Nephron (organoid): ENCODE measurements at regions not wholly inside any gene's neighbourhood (a gene's known extent, or its start where the extent isn't known, plus 50 kb on each side); places are given as distances from the start of the nearest gene placed in this dataset.
A peak's percentile ranks its signal among the peaks of the same experiment; 100 is the strongest.

ENCODE experiments used
- H3K27ac Mint-ChIP-seq, 3 experiments: 2 replicates each; pipeline ENCODE4 v1.8.0; 2020; ENCODE audit warnings: mixed read lengths in 3 of 3, mild to moderate bottlenecking in 2 of 3, moderate library complexity in 1 of 3
- H3K27me3 Mint-ChIP-seq: 2 replicates; pipeline ENCODE4 v1.8.0; 2021; ENCODE audit warnings: low read depth, mild to moderate bottlenecking, moderate library complexity, mixed read lengths
- H3K36me3 Mint-ChIP-seq: 2 replicates; pipeline ENCODE4 v1.8.0; 2020; ENCODE audit warnings: low read depth, mixed read lengths
- H3K4me1 Mint-ChIP-seq: 2 replicates; pipeline ENCODE4 v1.8.0; 2020; ENCODE audit warnings: mixed read lengths
- H3K4me3 Mint-ChIP-seq, 3 experiments: 2 replicates each; pipeline ENCODE4 v1.8.0; 2020; ENCODE audit warnings: mild to moderate bottlenecking in 3 of 3, mixed read lengths in 3 of 3, moderate library complexity in 2 of 3
- H3K9me3 Mint-ChIP-seq: 2 replicates; pipeline ENCODE4 v1.8.0; 2020; ENCODE audit warnings: mixed read lengths
- CTCF ChIP-seq, 3 experiments: fragments of 200-600 bp; sonication (generic); IDR thresholded peaks; one replicate each; pipeline ENCODE4 v1.5.0; 2021; ENCODE audit warnings: antibody characterized with exemption in 3 of 3; ENCODE audit not compliant: unreplicated experiment in 3 of 3

- no peak for TF ChIP-seq CTCF (IDR thresholded peaks at IDR 0.05; ENCODE audit: unreplicated experiment in 3 of 3)
- Mint-ChIP-seq H3K9me3 (no peaks in the 10 kb centered on the region), H3K27ac (no peak overlapping the region), H3K4me1 (peaks cover 67% of the 10 kb centered on the region), H3K4me3 (no peak overlapping the region), H3K36me3 (no peaks in the 10 kb centered on the region), H3K27me3 (peaks cover 4% of the 10 kb centered on the region)
These were observed 169.2 kb upstream of the HMHB1 start for GRCh38 chr5:143642791-143643190.

DNA sequence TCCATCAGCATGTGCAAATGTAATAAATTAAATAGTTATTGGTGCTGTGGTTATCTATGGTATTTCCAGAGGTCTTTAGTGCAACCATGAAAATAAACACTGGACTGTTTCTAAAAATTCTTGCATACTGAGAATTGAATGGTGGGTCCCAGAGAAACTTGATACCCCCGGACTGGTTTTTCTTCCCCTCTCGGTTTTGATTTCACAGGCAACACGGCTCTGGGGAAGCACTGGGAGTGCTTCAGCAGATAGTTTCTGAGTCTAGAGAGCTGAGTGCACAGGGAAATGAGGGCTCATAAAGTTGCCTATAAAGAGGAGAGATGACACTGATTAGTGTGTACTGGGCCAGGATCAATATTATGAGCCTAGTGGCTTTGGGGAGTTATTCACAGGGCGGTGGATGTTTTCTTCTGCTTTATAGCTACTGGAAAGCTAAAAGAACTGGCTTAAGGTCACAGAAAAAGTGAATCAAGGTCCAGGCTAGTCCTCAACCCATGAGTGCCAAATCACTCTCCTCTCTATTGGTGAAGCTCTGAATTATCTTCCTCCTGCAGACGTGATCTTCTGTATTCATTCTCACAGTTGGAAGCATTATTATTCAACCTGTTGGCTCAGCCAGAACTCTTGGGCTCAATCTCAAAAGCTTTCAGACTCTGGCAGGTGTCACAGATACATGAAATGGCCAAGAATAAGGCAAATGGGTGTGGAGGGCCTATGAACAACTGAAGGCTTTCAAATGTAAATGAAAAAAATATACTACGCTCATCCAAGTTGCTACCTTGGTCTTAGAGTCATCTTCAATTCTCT is 170.2 kb upstream of the HMHB1 start:
- H3K9me3 Mint-ChIP-seq: no peaks in the 10 kb centered on the region

GRCh38 chr5:143638654-143639053 is 173.3 kb upstream of the HMHB1 start:
- Mint-ChIP-seq H3K9me3 (no peaks in the 10 kb centered on the region), H3K27ac (no peak overlapping the region), H3K4me1 (peaks cover 60% of the 10 kb centered on the region), H3K27me3 (no peaks in the 10 kb centered on the region), H3K4me3 (no peak overlapping the region), H3K36me3 (no peaks in the 10 kb centered on the region)
- no peak for TF ChIP-seq CTCF (IDR thresholded peaks at IDR 0.05; ENCODE audit: unreplicated experiment in 3 of 3)

More for the DNA sequence above, 170.2 kb upstream of the HMHB1 start:
- Mint-ChIP-seq H3K4me1 (peaks cover 69% of the 10 kb centered on the region), H3K27me3 (no peaks in the 10 kb centered on the region), H3K27ac (peak overlapping the region; percentile 10 to 34 (median 18)), H3K36me3 (no peaks in the 10 kb centered on the region), H3K4me3 (peak overlapping the region in 1 of 3 experiments; percentile 1)
- TF ChIP-seq CTCF (IDR thresholded peaks at IDR 0.05; ENCODE audit: unreplicated experiment in 3 of 3): no peak

DNA sequence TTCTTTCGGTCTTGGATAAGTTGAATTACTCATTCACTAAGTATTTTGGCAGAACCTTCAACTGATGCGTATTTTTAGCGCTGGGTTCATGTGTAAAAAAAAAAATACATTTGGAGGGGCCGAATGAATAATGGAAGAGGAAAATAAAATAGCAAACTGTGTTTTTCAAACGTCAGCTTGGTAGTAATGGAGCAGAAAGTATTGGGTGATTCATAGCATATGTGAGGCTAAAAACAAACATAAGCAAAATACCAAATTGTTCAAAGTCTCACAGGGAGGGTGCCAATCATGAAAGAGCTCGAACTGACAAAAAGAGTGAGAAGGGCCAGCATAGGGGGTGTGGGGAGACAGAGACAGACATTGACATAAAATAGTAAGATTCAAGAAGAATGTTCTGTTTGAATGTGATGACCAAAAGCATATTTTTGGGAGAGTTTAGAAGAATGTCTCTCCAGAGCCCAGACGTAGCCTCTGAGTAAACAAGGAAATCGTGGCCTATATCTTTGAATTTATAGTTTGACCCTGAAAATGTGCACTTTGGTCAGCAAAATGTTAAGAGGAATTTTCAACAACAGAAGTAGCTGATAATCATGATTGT is 174.9 kb upstream of the HMHB1 start:
- Mint-ChIP-seq H3K4me1 (peaks cover 50% of the 10 kb centered on the region), H3K36me3 (no peaks in the 10 kb centered on the region), H3K27me3 (no peaks in the 10 kb centered on the region), H3K4me3 (peak overlapping the region in 1 of 3 experiments; percentile 8), H3K9me3 (no peaks in the 10 kb centered on the region), H3K27ac (peak overlapping the region; percentile 64 to 83 (median 67))
- no peak for TF ChIP-seq CTCF (IDR thresholded peaks at IDR 0.05; ENCODE audit: unreplicated experiment in 3 of 3)

DNA sequence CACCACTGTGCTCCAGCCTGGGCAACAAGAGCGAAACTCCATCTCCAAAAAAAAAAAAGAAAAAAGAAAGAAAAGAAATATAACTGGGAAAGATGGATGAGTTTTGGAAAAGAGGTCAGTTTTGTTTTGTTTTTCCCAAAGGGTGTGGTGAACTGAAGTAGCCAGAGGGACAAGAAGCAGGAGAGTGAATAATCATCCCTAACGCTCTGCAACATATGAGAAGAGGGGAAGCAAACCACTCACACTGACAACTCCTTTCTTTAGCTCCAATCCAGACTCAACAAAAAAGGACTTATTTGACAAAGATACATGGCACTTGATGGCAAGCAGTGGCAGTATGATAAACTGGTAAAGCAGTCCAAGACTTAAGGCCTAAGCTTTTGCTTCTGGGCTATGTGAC is 176.1 kb upstream of the HMHB1 start:
- peaks cover 38% of the 10 kb centered on the region for H3K4me1 Mint-ChIP-seq
- TF ChIP-seq CTCF (IDR thresholded peaks at IDR 0.05; ENCODE audit: unreplicated experiment in 3 of 3): no peak
- H3K27ac Mint-ChIP-seq: peak overlapping the region in 1 of 3 experiments; percentile 32
- no peaks in the 10 kb centered on the region for H3K36me3 Mint-ChIP-seq
- H3K27me3 Mint-ChIP-seq: no peaks in the 10 kb centered on the region
- no peak overlapping the region for H3K4me3 Mint-ChIP-seq
- no peaks in the 10 kb centered on the region for H3K9me3 Mint-ChIP-seq
